HCT116 (cell line): ENCODE measurements at regions not wholly inside any gene's neighbourhood (a gene's known extent, or its start where the extent isn't known, plus 50 kb on each side); places are given as distances from the start of the nearest gene placed in this dataset.

Experiments
- ATAC-seq: fragments of 200-7000 bp; cut with Tn5 transposase; 2 replicates; pipeline ENCODE4 v1.9.1; 2020; ENCODE audit warnings: mild to moderate bottlenecking, moderate library complexity
- BruUV-seq: library from RNA; stranded (reverse); fragments of 400-500 nt; replicated peaks from 2 replicates; lab custom pipeline; 2021; lab: Mats Ljungman, UMichigan
- CTCF ChIA-PET: fragments of 300-600 bp; sonication (Branson Sonifier 250); formaldehyde crosslinking; loops from one replicate; lab custom pipeline; 2021; ENCODE audit warnings: antibody characterized with exemption; lab: Charles Lee
- POLR2A ChIA-PET: fragments of 300-600, 350-600 bp; sonication (Branson Sonifier 250); formaldehyde crosslinking; loops from one replicate; lab custom pipeline; 2021; ENCODE audit warnings: antibody characterized with exemption; lab: Charles Lee
- RAD21 ChIA-PET, 2 experiments: fragments of 300-600 bp; sonication (Branson Sonifier 250); formaldehyde crosslinking; loops; one replicate each; lab custom pipeline; 2023; ENCODE audit warnings: low total read pairs in 2 of 2; ENCODE audit not compliant: uncharacterized antibody in 2 of 2, unreplicated experiment in 2 of 2, low non-redundant PET in 1 of 2; lab: Charles Lee
- DNase-seq: peaks from one replicate; pipeline ENCODE4 v3.0.0-alpha.2; 2010; ENCODE audit warnings: low read depth, low spot score
- H2AFZ ChIP-seq: fragments of 200-600 bp; shearing (Covaris generic), sonication (generic); 2 replicates; pipeline ENCODE4 v1.6.1; 2017; ENCODE audit warnings: low read depth, mixed run types, mixed read lengths, antibody characterized with exemption, low read length; ENCODE audit not compliant: poor library complexity, severe bottlenecking
- H3K27ac ChIP-seq: 2 replicates; pipeline ENCODE4 v1.5.1; 2012; ENCODE audit warnings: low read depth, low read length
- H3K27me3 ChIP-seq: fragments of 200-600 bp; sonication (generic); 2 replicates; pipeline ENCODE4 v1.6.1; 2016; ENCODE audit warnings: mixed run types, low read length, mixed read lengths; ENCODE audit not compliant: insufficient read depth
- H3K36me3 ChIP-seq, 2 experiments: fragments of 200-500 bp in 1 of 2; fragments of 200-600 bp in 1 of 2; sonication (Bioruptor generic) in 1 of 2; sonication (generic) in 1 of 2; 2 replicates each; pipeline versions ENCODE4 v1.5.1 to v1.6.1; 2014 to 2016; ENCODE audit warnings: low read length in 2 of 2, inconsistent platforms in 1 of 2, mixed read lengths in 1 of 2, mixed run types in 1 of 2; ENCODE audit not compliant: insufficient read depth in 2 of 2, control insufficient read depth in 1 of 2
- H3K4me1 ChIP-seq, 2 experiments: fragments of 200-600 bp in 1 of 2; sonication (generic) in 1 of 2; 2 replicates each; pipeline versions ENCODE4 v1.5.1 to v1.6.1; 2012 to 2017; ENCODE audit warnings: low read length in 2 of 2, inconsistent platforms in 1 of 2, mild to moderate bottlenecking in 1 of 2, mixed read lengths in 1 of 2, mixed run types in 1 of 2, moderate library complexity in 1 of 2; ENCODE audit not compliant: insufficient read depth in 2 of 2, control insufficient read depth in 1 of 2
- H3K4me2 ChIP-seq: fragments of 200-600 bp; sonication (generic); 2 replicates; pipeline ENCODE4 v1.6.1; 2017; ENCODE audit warnings: mixed run types, low read length, mixed read lengths
- H3K4me3 ChIP-seq, 2 experiments: fragments of 200-600 bp in 1 of 2; sonication (generic) in 1 of 2; replicated peaks in 1 of 2; 2 replicates each; pipeline ENCODE4 v1.5.1; 2011 to 2016; ENCODE audit warnings: low read length in 2 of 2, control low read depth in 1 of 2, low read depth in 1 of 2, mild to moderate bottlenecking in 1 of 2, mixed read lengths in 1 of 2, mixed run types in 1 of 2
- H3K79me2 ChIP-seq: fragments of 200-600 bp; sonication (generic); 2 replicates; pipeline ENCODE4 v1.6.1; 2017; ENCODE audit warnings: mild to moderate bottlenecking, mixed run types, low read length, moderate library complexity, mixed read lengths; ENCODE audit not compliant: insufficient read depth
- H3K9ac ChIP-seq: fragments of 200-600 bp; sonication (generic); 2 replicates; pipeline ENCODE4 v1.6.1; 2016; ENCODE audit warnings: low read length, mixed read lengths
- H3K9me2 ChIP-seq: fragments of 200-600 bp; sonication (generic), shearing (Covaris generic); 2 replicates; pipeline ENCODE4 v1.6.1; 2017; ENCODE audit warnings: mixed run types, mild to moderate bottlenecking, moderate library complexity; ENCODE audit not compliant: insufficient read depth
- H3K9me3 ChIP-seq, 2 experiments: fragments of 200-500 bp in 1 of 2; fragments of 200-600 bp in 1 of 2; sonication (Bioruptor generic) in 1 of 2; sonication (generic) in 1 of 2; 2 replicates each; pipeline ENCODE4 v1.6.1; 2014 to 2017; ENCODE audit warnings: low read length in 2 of 2, mixed read lengths in 2 of 2, inconsistent platforms in 1 of 2, low read depth in 1 of 2, mild to moderate bottlenecking in 1 of 2, mixed run types in 1 of 2, moderate library complexity in 1 of 2; ENCODE audit not compliant: control insufficient read depth in 1 of 2, insufficient read depth in 1 of 2
- H4K20me1 ChIP-seq: fragments of 200-600 bp; sonication (generic), shearing (Covaris generic); 2 replicates; pipeline ENCODE4 v1.6.1; 2017; ENCODE audit warnings: mixed run types, mild to moderate bottlenecking, moderate library complexity; ENCODE audit not compliant: insufficient read depth
- CBX3 ChIP-seq: IDR thresholded peaks from 2 replicates; pipeline ENCODE4 v1.6.1; 2012; ENCODE audit warnings: low read depth
- EGR1 ChIP-seq: IDR thresholded peaks from 2 replicates; pipeline ENCODE4 v1.6.1; 2012; ENCODE audit warnings: low read depth
- ELF1 ChIP-seq: IDR thresholded peaks from 2 replicates; pipeline ENCODE4 v1.6.1; 2012; ENCODE audit warnings: low read depth, borderline replicate concordance
- JUND ChIP-seq: IDR thresholded peaks from 2 replicates; pipeline ENCODE4 v1.6.1; 2012
- POLR2A ChIP-seq: IDR thresholded peaks from 2 replicates; pipeline ENCODE4 v1.7.0; 2011; ENCODE audit warnings: borderline replicate concordance; ENCODE audit not compliant: insufficient read depth, insufficient read length; ENCODE audit errors: extremely low read depth
- POLR2AphosphoS5 ChIP-seq: IDR thresholded peaks from 2 replicates; pipeline ENCODE4 v1.6.1; 2011; ENCODE audit warnings: mild to moderate bottlenecking, low read depth, low read length, moderate library complexity
- RAD21 ChIP-seq: IDR thresholded peaks from 2 replicates; pipeline ENCODE4 v1.6.1; 2012; ENCODE audit warnings: low read depth, mild to moderate bottlenecking
- SIN3A ChIP-seq: IDR thresholded peaks from 2 replicates; pipeline ENCODE4 v1.6.1; 2012; ENCODE audit warnings: low read depth
- ZNF274 ChIP-seq: fragments of 200-500 bp; sonication (Bioruptor generic); IDR thresholded peaks from 2 replicates; pipeline ENCODE4 v1.6.1; 2014; ENCODE audit warnings: mild to moderate bottlenecking, low read depth, low read length, inconsistent platforms
- intact Hi-C: fragments of 100-400 bp; cut with micrococcal nuclease; formaldehyde crosslinking; loops from 2 replicates; pipeline ENCODE4 v1.10.0; 2022
- TF ChIP-seq, protein P1 (sequence below), 3 experiments: fragments of 200-600 bp in 1 of 3; sonication (generic) in 1 of 3; IDR thresholded peaks in 2 of 3; conservative IDR thresholded peaks in 1 of 3; 2 replicates each; pipeline ENCODE4 v1.5.1; 2012 to 2017; ENCODE audit warnings: low read depth in 2 of 3, low read length in 2 of 3, antibody characterized with exemption in 1 of 3, borderline replicate concordance in 1 of 3, control low read depth in 1 of 3, mild to moderate bottlenecking in 1 of 3, mixed read lengths in 1 of 3, mixed run types in 1 of 3, moderate library complexity in 1 of 3; ENCODE audit not compliant: insufficient read depth in 1 of 3
- TF ChIP-seq, protein P2 (sequence below): IDR thresholded peaks from 2 replicates; pipeline ENCODE4 v1.6.1; 2012

DNA sequence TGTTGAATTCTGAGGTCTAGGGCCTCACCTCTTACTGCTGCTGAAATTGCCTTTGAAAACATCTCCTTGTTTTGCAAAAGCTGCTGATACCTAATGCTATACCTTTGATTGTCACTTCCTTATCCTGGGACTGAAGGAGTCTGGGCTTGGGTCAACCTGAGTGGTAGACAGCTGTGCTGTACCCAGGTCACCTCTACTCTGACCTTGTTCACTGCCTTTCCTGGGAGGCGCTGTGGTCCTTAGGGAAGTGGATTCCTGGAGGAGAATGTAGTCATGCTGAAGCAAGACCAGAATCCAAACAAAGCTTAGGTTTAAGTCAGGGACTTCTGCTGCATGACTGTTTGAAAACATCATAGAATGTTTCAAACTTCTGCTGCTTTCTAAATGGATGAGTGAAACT, 191.4 kb downstream of the SNAPC1 start (continued):
- TF ChIP-seq, protein P1, sequence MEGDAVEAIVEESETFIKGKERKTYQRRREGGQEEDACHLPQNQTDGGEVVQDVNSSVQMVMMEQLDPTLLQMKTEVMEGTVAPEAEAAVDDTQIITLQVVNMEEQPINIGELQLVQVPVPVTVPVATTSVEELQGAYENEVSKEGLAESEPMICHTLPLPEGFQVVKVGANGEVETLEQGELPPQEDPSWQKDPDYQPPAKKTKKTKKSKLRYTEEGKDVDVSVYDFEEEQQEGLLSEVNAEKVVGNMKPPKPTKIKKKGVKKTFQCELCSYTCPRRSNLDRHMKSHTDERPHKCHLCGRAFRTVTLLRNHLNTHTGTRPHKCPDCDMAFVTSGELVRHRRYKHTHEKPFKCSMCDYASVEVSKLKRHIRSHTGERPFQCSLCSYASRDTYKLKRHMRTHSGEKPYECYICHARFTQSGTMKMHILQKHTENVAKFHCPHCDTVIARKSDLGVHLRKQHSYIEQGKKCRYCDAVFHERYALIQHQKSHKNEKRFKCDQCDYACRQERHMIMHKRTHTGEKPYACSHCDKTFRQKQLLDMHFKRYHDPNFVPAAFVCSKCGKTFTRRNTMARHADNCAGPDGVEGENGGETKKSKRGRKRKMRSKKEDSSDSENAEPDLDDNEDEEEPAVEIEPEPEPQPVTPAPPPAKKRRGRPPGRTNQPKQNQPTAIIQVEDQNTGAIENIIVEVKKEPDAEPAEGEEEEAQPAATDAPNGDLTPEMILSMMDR (IDR thresholded peaks at IDR 0.05 in 2 of 3, conservative IDR thresholded peaks at IDR 0.05 in 1 of 3; ENCODE audit: borderline replicate concordance in 1 of 3, insufficient read depth in 1 of 3, low read depth in 2 of 3, low read length in 2 of 3) = no peak
- TF ChIP-seq EGR1 = no peak
- no peak for TF ChIP-seq RAD21
- TF ChIP-seq JUND = no peak
- no peak for TF ChIP-seq ZNF274

DNA sequence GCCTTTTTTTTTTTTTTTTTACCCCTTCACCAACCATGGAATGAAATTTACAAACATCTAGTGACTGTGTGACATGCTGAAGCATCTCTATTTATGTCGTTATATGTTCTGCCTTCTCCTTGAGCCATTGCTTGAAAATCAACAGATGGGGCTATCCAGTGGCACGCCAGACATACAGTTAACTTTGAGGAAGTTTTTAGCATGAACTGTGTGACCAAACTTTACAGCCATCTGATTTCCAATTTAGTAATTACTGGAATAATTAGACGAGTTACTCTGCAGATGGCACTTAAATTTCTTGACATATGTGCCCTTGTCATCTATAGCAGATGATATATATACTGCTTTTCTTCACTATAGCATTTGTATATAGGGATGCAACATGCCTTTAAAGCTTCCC, 192.1 kb downstream of the SNAPC1 start:
- no TSS peak for BruUV-seq
- RAD21 ChIA-PET = no interaction called here
- Histone ChIP-seq H3K4me2 (no peak overlapping the region), H2AFZ (no peak overlapping the region), H3K9me3 (peaks cover 0 to 11% of the 10 kb centered on the region in 2 experiments; a peak in 1 of 4 replicates), H3K36me3 (no peaks in the 10 kb centered on the region), H3K27ac (no peak overlapping the region), H3K79me2 (no peaks in the 10 kb centered on the region), H3K4me1 (no peaks in the 10 kb centered on the region), H3K4me3 (no peak overlapping the region), H4K20me1 (no peaks in the 10 kb centered on the region; the same call in 1 of the 2 replicates), H3K27me3 (peaks cover 29% of the 10 kb centered on the region), H3K9me2 (no peaks in the 10 kb centered on the region), H3K9ac (no peak overlapping the region)
- ATAC-seq (no peak), DNase-seq (no peak)
- TF ChIP-seq, protein P2, sequence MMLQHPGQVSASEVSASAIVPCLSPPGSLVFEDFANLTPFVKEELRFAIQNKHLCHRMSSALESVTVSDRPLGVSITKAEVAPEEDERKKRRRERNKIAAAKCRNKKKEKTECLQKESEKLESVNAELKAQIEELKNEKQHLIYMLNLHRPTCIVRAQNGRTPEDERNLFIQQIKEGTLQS = no peak
- TF ChIP-seq JUND (no peak), ELF1 (no peak), RAD21 (no peak), POLR2A (no peak), CBX3 (no peak), SIN3A (no peak), POLR2AphosphoS5 (no peak)
- TF ChIP-seq, protein P1 (IDR thresholded peaks at IDR 0.05 in 2 of 3, conservative IDR thresholded peaks at IDR 0.05 in 1 of 3; ENCODE audit: borderline replicate concordance in 1 of 3, insufficient read depth in 1 of 3, low read depth in 2 of 3, low read length in 2 of 3) = no peak
- POLR2A ChIA-PET = no interaction called here
- intact Hi-C loops = no loop called here
- CTCF ChIA-PET = no interaction called here
